HG03175 (cell line): ENCODE measurements at regions not wholly inside any gene's neighbourhood (a gene's known extent, or its start where the extent isn't known, plus 50 kb on each side); places are given as distances from the start of the nearest gene placed in this dataset.

Experiments used
- ATAC-seq: cut with Tn5 transposase; IDR thresholded peaks from one replicate; pipeline ENCODE4 v1.9.1; 2021; ENCODE audit warnings: mild to moderate bottlenecking, moderate library complexity; ENCODE audit not compliant: unreplicated experiment

DNA sequence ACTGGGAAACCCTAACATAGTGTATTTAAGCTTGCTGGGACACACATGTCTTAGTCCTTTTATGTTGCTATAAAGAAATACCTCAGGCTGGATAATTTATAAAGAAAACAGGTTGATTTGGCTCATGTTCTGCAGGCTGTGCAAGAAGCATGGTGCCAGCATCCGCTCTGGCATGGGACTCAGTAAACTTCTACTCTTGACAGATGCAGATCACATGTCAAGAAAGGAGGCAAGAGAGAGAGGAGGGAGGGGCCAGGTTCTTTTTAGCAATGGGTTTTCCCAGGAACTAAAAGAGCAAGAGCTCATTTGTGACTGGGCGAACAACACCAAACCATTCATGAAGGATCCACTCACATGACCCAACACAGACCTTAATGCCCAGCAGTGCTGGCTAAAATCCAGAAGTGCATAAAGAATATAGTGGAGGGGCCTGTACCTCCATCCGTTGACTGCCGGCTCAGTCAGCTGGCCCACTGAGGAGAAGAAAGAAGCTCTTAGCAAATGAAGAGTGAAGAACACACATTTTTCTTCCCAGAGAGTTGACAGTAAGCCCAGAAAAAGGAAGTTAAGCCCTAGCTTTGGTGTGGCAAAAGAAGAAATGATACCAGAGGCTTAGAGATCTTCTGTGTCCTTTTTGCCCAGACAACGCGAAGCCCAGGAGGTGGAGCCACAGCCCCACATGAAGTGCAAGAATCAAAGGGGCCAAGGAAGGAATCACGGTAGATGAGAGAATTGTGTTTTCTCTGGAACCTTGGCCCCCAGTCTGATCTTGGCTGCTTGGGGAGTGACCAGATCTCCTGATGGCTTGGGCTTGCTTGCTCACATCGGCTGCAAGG lies 183.5 kb upstream of the FAM98A start:
- ATAC-seq, result no peak

GRCh38 chr2:33777786-33778185 lies 178.7 kb upstream of the FAM98A start:
- no peak for ATAC-seq

GRCh38 chr2:33775306-33775705 lies 176.2 kb upstream of the FAM98A start:
- no peak for ATAC-seq

DNA sequence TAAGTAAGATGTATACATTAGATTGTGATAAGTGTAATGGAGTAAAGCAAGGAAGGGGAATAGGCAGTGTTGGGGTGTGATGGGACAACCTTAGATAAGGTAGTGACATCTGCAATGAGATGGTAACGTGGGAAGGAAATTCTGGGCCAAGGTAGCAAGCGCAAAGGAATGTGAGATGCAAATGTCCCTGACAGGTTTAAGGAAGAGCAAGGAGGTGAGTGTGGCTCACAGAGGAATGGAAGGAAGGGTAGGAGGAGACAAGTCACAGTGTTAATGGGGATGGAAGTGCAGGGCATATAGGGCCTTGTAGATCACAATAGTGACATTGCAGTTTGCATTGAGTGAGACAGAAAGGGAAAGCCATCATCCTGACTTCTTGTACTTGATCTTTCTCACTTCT lies 170.9 kb upstream of the FAM98A start:
- ATAC-seq, result no peak

DNA sequence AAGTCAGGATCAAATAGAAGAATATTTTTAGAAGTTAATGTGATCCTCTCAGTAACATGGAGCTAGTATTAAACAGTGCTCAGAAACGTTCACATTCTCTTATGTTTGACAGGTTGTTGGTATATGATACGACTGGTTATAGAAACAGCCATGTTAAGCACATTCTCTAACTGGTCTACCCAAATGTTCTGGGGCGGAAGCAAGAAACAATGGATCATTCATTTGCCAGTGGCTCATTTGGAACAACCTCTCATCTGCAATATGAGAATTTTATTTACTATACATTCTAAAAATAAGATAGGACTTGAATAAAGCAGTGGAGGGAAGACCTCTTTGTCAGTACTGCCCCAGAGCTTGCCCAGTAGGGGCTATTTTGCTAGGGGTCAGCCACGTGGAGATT lies 167.1 kb upstream of the FAM98A start:
- no peak for ATAC-seq

GRCh38 chr2:33765122-33765521 lies 166.0 kb upstream of the FAM98A start:
- no peak for ATAC-seq

DNA sequence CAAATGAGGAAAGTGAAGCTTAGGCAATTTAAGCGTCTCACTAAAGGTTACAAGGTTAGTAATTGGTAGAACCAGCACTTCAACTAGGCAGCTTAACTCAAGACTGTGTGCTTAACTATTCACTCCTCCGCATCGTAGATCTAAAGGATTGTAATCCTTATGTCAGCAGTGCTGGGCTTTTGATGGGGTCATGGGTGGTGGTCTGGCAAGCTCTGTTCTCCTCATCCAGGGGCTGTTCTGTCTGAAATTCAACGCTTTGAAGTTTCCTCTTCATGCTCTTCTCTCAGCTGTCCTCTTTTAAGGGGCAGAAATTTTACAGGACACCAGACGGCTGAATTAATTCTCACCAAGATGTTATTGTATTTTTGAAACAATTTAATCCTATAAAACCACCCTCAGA lies 165.5 kb upstream of the FAM98A start:
- no peak for ATAC-seq

GRCh38 chr2:33763671-33764310 lies 164.7 kb upstream of the FAM98A start:
- no peak for ATAC-seq

DNA sequence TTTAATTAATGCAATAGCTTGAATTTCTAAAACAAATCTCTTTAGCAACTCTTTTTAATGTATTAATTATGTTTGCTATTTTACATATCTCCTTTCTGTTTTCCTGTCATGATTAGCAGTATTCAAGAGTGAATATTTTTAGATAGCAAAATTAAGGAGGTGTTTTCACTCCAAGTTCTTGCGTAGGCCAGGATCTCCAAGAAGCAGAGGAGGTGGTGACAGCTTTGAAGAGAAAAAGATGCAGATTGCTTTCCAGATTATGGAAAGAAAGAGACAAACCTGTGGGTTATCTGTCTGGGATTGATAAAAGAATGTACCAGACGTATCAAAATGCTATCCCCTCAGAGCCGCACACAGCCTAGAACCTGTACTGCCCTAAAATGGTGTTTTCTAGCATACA lies 163.5 kb upstream of the FAM98A start:
- ATAC-seq, result no peak

GRCh38 chr2:33746208-33746800 lies 147.2 kb upstream of the FAM98A start:
- no peak for ATAC-seq

DNA sequence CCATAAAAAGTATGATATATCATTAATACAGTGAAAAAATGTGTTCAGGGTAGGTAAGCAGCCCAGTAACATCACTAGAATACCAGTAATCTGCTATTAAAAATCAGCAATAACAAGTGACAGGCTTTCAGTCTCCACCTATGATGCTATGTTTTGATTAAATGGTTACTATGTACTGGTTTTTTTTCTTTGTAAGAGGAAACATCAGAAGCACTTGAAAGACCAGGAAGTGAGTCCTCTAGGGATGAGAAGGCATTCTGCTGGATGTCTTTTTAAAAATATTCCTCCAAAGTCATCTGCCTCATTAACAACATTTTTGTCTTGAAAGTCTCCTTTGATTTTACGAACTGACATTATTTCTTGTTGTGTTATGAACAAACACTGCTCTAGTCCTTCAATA lies 136.0 kb upstream of the FAM98A start:
- no peak for ATAC-seq

GRCh38 chr2:33730804-33731203 lies 131.7 kb upstream of the FAM98A start:
- ATAC-seq, result no peak

- ATAC-seq, result peak; percentile 40
Observed at GRCh38 chr2:33730193-33730592, 131.1 kb upstream of the FAM98A start.

DNA sequence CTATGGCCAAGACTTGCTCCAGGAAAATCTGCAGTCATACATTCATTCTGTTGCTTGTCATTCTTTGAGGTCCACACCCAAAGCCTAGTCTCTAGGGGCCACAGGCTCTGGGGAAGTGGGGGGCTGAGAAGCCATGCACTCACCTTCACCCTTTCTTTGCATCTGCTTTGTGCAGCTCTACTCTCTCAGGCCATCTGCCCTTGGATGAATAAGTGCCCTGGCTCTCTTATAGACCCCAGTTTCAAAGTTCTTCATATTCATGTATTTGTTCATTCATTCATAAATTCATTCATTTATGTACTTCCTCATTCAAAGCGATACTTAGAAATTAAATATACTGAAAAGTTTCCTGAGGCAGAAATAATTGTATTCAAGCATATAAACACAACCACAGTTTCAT lies 130.3 kb upstream of the FAM98A start:
- ATAC-seq, result no peak

- ATAC-seq, result no peak
Observed at GRCh38 chr2:33728106-33728505, 129.0 kb upstream of the FAM98A start.

GRCh38 chr2:33727361-33728032 lies 128.4 kb upstream of the FAM98A start:
- ATAC-seq, result no peak

- no peak for ATAC-seq
Observed at GRCh38 chr2:33726415-33726814, 127.3 kb upstream of the FAM98A start.

DNA sequence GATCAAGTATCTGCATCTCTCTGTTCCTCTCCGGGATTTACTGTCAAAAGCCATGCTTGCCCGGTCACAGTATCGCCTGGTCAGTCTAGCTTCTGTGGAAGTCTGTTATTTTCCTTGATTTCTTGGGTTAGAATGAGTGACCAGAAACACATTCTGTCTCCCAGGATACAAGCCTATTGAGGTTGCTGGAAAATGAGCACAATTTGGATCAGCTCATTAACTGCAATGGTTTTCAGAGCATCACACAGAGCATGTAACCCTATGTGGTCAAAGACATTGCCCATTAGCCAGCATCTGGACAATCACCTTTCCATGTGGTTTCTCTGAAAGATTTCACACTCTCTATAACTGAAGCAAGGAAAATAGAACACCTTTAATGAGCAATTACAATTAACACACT lies 124.2 kb upstream of the FAM98A start:
- ATAC-seq, result no peak

- ATAC-seq, result no peak
Observed at GRCh38 chr2:33719067-33719466, 120.0 kb upstream of the FAM98A start.

GRCh38 chr2:33712674-33713073 lies 113.6 kb upstream of the FAM98A start:
- no peak for ATAC-seq

DNA sequence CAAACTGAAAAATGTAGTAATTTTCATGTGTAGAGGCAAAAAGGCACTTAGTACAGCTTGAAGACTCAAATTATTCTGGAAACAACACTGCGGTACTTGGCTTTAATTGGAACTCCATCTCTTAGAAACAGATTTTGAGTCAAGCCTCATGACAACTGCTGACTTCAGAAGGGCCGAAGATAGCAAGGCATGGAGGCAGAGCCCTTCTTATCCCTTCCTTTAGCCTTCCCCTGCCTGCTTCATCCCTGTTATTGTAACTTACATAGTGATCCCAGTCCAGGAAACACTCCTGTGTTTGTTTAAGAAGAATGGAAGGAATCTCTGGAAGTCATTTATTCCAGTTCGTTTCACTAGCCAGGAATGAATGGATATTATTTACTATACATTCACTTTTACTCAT lies 110.9 kb upstream of the FAM98A start:
- ATAC-seq, result no peak

DNA sequence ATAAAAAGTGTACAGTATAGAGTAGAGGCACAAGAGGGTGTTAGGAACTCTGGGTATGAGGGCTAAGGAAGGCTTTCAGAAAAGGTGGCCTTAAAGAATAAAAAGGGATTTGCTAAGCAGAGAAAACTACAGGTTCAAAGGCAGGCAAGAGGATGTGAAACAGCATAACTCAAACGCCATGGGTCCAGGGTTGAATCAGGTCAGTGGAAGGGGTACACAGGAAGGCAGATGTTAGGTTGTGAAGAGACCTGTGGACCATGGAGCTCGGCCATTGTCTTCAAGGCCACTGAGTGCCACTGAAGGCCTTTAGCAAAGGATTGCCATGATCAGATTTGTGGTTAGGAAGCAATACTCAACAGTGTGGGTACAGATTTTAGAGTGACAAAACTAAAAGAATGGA lies 108.2 kb upstream of the FAM98A start:
- ATAC-seq, result no peak
